Upper lobe of left lung (tissue), 4 donors: ENCODE measurements at regions not wholly inside any gene's neighbourhood (a gene's known extent, or its start where the extent isn't known, plus 50 kb on each side); places are given as distances from the start of the nearest gene placed in this dataset.

ENCODE experiments used
- POLR2A ChIP-seq, 4 donors: fragments of 450-650 bp; IDR thresholded peaks; one replicate each; pipeline ENCODE4 v1.5.1; 2016 to 2017; ENCODE audit warnings: antibody characterized with exemption in 4 of 4, mild to moderate bottlenecking in 2 of 4
- POLR2AphosphoS5 ChIP-seq, 2 donors: sonication (generic); formaldehyde crosslinking; IDR thresholded peaks; one replicate each; pipeline ENCODE4 v1.5.1; 2017; ENCODE audit warnings: antibody characterized with exemption in 2 of 2
- TF ChIP-seq, protein P1 (sequence below), 6 experiments: fragments of 450-650 bp in 4 of 6; fragments of 200-600 bp in 2 of 6; sonication (generic) in 2 of 6; IDR thresholded peaks; one replicate each; pipeline ENCODE4 v1.5.1; 2016 to 2019; ENCODE audit warnings: antibody characterized with exemption in 6 of 6

DNA sequence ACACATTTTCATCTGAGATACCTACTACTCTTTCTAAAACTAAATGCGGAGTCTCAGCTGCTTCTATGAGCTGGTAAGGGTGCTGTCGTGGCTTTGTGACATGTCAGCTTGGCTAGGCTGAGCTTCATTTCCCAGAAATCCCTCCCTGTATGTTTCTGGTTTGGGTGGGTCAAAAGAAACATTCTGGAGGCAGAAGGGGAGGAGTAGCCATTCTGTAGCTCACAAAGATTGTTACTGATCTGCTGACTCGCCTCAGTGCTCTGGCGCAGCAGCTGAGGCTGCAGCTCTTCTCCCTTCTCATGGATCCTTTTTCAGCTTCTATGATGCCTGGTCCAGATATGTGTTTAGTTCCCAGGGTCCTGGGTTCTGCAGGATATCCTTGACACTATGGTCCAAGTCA is 114.7 kb downstream of the RAP2A start:
- TF ChIP-seq, protein P1, sequence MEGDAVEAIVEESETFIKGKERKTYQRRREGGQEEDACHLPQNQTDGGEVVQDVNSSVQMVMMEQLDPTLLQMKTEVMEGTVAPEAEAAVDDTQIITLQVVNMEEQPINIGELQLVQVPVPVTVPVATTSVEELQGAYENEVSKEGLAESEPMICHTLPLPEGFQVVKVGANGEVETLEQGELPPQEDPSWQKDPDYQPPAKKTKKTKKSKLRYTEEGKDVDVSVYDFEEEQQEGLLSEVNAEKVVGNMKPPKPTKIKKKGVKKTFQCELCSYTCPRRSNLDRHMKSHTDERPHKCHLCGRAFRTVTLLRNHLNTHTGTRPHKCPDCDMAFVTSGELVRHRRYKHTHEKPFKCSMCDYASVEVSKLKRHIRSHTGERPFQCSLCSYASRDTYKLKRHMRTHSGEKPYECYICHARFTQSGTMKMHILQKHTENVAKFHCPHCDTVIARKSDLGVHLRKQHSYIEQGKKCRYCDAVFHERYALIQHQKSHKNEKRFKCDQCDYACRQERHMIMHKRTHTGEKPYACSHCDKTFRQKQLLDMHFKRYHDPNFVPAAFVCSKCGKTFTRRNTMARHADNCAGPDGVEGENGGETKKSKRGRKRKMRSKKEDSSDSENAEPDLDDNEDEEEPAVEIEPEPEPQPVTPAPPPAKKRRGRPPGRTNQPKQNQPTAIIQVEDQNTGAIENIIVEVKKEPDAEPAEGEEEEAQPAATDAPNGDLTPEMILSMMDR (IDR thresholded peaks at IDR 0.05): no peak
- TF ChIP-seq POLR2AphosphoS5 (IDR thresholded peaks at IDR 0.05) (no peak), POLR2A (IDR thresholded peaks at IDR 0.05) (no peak)
